ENCODE measurements at regions not wholly inside any gene's neighbourhood (a gene's known extent, or its start where the extent isn't known, plus 50 kb on each side); places are given as distances from the start of the nearest gene placed in this dataset.
"Not testable (repeated sequence)": the region's sequence is repeated elsewhere in the genome, so short reads cannot be mapped to it uniquely, and the experiment has no call there.

GRCh38 chr6:51159260-51159659, 340.6 kb downstream of the TFAP2B start:
- not testable (repeated sequence) for DNase-seq

GRCh38 chr6:51161752-51162151, 343.1 kb downstream of the TFAP2B start:
- no peak for DNase-seq

- DNase-seq, result no peak
Observed at GRCh38 chr6:51163843-51164529, 345.3 kb downstream of the TFAP2B start.

GRCh38 chr6:51166914-51167313, 348.2 kb downstream of the TFAP2B start:
- DNase-seq, result no peak

DNA sequence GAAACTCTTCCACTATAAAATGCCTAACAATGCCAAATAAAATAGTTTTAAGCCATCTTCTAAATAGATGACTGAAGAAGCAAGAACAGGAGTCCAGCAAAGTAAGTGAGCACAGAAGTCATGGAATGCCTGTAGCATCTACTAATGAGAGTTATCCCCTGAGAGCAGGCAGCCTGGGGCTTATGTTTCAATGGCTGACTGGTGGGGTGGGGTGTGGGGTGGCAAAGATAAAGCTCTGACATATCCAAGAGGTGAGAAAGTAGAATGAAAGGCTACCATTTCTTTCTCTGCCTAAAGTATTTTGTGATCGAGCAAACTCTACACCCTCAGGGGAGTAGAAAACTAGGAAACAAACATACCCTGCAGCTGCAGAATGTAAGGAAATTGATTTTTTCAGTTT, 348.8 kb downstream of the TFAP2B start:
- DNase-seq, result no peak

DNA sequence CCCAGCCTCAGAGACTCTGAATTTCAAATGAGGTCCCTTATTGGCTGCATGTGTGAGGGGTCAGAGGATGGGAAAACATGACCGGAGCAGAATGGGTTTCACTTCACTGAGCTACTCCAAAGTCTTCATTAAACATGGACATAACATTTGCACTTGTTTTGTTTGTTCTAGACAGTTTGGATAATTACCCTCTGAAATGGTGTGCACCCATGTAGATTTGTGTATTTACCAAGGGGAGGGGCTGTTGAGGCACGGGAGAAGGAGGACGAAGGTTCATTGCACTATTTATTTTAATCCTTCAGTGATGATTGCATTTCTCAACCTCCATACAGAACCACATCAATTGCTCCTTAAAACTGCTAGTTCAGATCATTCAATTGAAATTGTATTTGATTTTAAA, 364.2 kb downstream of the TFAP2B start:
- DNase-seq, result no peak

DNA sequence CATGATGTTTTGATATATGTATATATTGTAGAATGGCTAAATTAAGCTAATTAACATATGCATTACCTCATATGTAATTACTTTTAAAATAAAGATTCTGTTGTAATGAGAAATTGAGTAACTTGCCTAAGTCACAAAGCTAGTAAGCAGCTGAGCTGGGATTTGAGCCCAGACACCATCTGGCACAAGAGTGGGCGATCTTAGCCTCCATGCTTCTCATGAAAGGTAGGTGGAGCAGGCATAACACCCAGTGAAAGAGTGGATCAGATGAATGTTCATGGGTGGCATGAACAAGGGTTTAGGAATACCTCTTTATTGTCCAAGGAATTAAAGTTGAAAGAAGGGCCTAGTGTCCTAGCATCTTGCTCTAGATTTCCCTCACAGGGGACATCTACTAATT, 365.4 kb downstream of the TFAP2B start:
- no peak for DNase-seq

GRCh38 chr6:51193163-51193562, 374.5 kb downstream of the TFAP2B start:
- not testable (repeated sequence) for DNase-seq

DNA sequence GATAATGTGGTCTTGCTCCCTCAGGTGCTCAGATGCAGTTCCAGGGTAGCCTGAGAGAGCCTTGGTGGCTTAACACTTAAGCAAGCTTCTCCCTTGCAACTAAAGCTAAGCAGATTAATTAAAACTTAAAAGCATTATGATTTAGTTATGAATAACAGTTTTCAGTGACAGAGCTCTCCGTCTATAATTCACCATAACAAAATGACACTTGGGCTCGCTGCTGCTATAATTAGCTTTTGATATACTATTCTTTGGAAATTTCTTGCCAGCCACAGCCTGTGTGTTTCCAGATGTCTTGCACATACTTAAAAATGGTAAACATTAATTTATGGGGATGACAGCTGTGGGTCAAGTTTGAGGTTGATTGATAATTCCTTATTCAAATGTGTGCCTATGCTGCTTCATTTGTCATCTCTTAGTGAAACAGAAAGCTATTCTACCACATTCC, 380.5 kb downstream of the TFAP2B start:
- DNase-seq, result no peak

DNA sequence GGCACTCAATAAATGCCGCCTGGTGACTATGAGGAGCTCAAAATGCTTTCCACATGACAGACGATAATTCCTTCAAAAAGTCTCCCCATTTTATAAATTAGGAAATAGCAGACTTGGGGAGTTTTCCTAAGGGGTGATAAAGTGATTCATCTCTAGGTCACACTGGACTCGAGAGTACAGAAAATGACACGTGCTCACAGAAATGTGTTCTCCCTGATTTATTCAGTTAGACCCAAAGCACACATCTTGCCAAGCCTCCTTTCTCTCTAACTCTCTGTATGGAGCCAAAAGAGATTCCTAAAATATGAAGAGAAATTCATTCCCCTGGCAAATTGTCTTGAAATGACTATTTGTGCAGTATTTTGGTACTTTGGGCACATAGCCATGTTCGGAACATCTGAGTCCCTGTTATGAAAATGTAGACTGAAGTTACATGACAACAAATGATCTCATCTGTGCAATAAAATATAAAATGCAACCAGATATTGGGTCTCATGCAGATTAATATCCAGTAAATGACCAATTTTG, 381.1 kb downstream of the TFAP2B start:
- no peak for DNase-seq

- DNase-seq, result no peak
Observed at GRCh38 chr6:51200676-51201075, 382.0 kb downstream of the TFAP2B start.

DNA sequence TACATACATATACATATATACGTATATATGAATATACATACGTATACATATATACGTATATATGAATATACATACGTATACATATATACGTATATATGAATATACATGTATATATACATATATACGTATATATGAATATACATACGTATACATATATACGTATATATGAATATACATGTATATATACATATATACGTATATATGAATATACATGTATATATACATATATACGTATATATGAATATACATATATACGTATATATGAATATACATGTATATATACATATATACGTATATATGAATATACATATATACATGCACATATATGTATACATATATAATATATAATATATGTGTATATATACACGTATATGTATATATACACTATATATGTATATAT, 384.0 kb downstream of the TFAP2B start:
- DNase-seq, result not testable (repeated sequence)

- DNase-seq, result no peak
Observed at GRCh38 chr6:51203504-51203903, 384.8 kb downstream of the TFAP2B start.

GRCh38 chr6:51206686-51207085, 388.0 kb downstream of the TFAP2B start:
- not testable (repeated sequence) for DNase-seq

GRCh38 chr6:51209651-51210050, 391.0 kb downstream of the TFAP2B start:
- no peak for DNase-seq

DNA sequence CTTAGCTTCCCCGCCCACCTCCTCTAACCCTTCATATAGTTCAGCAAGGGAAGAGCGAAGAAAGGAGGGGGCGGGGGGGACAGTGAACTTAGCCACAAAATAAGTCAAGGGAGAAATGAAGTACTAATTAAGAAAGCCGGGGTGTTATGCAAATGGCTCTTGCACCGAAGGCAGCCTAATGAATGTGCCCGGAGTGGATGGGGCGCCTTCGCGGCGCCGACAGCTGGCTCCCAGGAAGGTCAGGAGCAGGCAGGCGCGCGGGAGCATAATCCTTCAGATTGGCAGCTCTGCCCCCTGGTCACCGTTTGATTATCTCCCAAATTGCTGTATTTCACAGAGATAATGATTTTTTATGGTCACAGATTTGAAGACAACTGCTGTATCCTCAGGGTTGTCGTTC, 395.1 kb downstream of the TFAP2B start:
- no peak for DNase-seq

DNA sequence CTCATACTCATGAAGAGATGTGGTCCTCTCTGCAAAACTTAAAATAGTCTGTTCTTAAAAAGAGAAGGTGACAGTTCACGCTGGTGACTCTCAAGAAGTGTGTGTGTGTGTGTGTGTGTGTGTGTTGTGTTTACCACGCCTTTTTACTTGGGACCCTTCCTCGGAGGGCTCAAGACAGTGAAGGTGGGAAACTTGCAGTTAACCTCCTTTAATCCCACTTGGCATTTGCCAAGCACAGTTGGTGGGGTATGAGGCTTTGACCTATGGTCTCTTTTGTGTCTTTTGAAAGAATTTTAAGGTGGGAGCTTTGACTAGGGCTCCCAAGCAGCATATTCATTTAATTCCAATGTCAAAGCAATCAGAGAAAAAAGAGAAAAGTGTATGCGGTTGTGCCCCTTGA, 395.8 kb downstream of the TFAP2B start:
- DNase-seq, result no peak

GRCh38 chr6:51218181-51218580, 399.5 kb downstream of the TFAP2B start:
- DNase-seq, result no peak

GRCh38 chr6:51224580-51225240, 406.0 kb downstream of the TFAP2B start:
- DNase-seq, result not testable (repeated sequence)

- DNase-seq, result no peak
Observed at GRCh38 chr6:51241376-51241775, 422.7 kb downstream of the TFAP2B start.

DNA sequence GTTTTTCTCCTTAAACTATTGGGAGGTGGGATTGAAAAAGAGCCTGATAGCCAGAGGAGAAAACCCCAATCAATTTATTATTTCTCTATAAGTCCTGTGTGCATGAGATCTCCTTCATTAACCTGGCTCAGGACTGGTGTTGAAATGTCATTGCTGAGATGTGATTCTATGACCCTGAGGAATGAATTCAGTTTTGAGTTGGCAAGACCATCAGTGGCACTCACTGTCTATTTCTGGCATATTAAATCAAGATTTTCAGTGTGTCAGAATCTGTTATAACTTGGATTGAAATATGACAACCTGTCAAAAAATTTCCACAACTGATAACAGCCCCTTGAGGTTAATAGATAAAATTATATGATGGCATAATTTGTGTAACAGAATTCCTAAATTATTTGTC, 431.1 kb downstream of the TFAP2B start:
- no peak for DNase-seq

DNA sequence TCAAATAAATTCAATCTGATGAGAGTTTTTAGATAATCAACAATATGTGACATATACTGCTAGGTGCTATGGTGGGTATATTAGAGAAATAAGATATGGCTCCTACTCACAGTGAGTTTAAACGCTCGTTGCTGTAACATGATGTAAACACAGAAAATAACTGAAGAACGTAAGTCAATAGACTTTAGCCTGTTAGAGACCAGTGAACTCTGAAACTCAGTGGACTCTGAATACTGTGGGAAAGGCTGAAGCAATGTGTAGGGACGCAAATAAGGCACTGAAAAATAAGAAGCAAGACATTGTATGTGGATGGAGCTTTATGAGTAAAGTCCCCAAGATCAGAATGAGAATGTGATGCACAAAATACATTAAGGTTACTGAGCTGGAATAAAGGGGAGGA, 431.6 kb downstream of the TFAP2B start:
- DNase-seq, result no peak

DNA sequence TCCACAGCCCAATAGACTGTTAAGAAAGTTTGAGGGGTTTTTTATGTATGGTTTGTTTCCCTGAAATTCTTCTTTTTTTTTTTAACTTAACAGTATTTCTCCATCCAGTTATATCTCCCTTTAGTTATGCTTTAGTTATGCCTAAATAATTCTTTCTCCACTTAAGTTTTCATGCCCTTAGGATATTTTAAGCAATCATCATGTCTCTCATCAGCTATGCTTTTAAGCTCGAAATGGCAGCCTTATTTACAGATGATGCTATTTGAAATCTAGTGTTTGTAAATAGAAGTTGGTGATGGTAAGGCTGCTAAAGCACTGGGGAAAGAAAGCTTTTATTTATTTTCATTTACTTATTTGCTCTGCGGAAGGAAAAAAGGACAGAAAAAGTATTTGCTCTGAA, 439.3 kb downstream of the TFAP2B start:
- DNase-seq, result no peak

- DNase-seq, result no peak
Observed at GRCh38 chr6:51260003-51260402, 441.3 kb downstream of the TFAP2B start.

DNA sequence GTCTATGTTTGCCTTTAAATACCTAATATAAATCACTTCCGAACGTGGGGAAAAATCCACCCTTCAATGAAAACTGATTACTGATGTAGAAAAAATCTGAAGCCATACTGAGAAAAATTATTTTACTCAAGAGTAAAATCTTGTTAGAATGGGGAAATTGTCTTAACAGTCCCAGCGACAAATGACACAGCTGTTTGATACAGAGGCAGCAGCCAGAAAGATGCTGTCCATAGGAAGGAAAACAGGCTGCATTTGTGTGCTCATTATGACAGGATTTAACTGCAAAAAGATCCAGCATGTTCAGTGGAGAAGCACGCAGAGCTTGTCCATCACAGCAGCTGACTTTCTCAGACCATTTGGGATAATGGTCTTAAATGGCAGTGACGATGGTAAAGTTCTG, 443.0 kb downstream of the TFAP2B start:
- DNase-seq, result no peak

All from fibroblast of upper back skin (primary cell).